WI38 (cell line): ENCODE measurements at regions not wholly inside any gene's neighbourhood (a gene's known extent, or its start where the extent isn't known, plus 50 kb on each side); places are given as distances from the start of the nearest gene placed in this dataset.

Experiments used
- H3K4me3 ChIP-seq: 2 replicates; pipeline ENCODE4 v1.5.1; 2011; ENCODE audit warnings: low read depth, mild to moderate bottlenecking, control low read depth, low read length
- CTCF ChIP-seq: IDR thresholded peaks from 2 replicates; pipeline ENCODE4 v1.5.1; 2012; ENCODE audit warnings: low read depth, mild to moderate bottlenecking, control low read depth, low read length

- no peak overlapping the region for H3K4me3 ChIP-seq
- TF ChIP-seq CTCF: no peak
Measured at GRCh38 chr13:40386586-40386985, 279.9 kb downstream of the FOXO1 start.

- no peak overlapping the region for H3K4me3 ChIP-seq
- TF ChIP-seq CTCF: no peak
Measured at GRCh38 chr13:40387775-40388174, 278.7 kb downstream of the FOXO1 start.

GRCh38 chr13:40388617-40389016 is 277.8 kb downstream of the FOXO1 start:
- no peak overlapping the region for H3K4me3 ChIP-seq
- no peak for TF ChIP-seq CTCF

DNA sequence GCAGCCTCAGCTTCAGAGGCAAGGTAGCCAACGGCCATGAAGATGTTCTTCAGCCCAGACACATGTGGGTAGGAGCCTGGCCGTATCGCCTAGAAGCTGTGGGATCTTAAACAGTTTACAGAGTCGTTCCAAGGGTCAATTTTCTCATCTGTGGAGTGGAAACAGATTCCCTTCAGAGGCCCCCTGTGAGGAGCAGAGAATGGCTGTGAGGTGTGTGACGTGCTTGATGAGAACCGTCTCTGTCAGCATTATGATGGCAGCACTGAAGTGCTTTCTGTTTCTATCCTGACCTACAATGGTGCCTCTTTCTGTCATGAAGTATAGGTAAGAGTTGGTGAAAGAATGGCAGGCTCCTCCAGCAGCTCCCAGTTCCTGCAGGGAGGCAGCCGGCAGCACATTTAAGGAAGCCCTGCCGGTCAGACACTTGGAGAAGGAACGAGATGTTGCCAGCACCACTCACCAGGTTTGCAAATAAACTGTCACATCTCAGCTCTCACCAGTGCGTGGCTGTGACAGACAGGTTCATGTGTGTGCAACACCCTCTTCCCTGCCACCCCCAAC is 277.3 kb downstream of the FOXO1 start:
- no peak overlapping the region for H3K4me3 ChIP-seq
- no peak for TF ChIP-seq CTCF

GRCh38 chr13:40390401-40390916 is 276.0 kb downstream of the FOXO1 start:
- no peak overlapping the region for H3K4me3 ChIP-seq
- TF ChIP-seq CTCF: no peak

- H3K4me3 ChIP-seq: no peak overlapping the region
- no peak for TF ChIP-seq CTCF
Measured at GRCh38 chr13:40391788-40392187, 274.7 kb downstream of the FOXO1 start.

GRCh38 chr13:40394304-40394985 is 272.0 kb downstream of the FOXO1 start:
- no peak overlapping the region for H3K4me3 ChIP-seq
- no peak for TF ChIP-seq CTCF
